ENCODE measurements at regions not wholly inside any gene's neighbourhood (a gene's known extent, or its start where the extent isn't known, plus 50 kb on each side); places are given as distances from the start of the nearest gene placed in this dataset.

- Histone ChIP-seq H3K27me3 (ENCODE audit: control insufficient read depth, insufficient read depth, low read length) (no peaks in the 10 kb centered on the region), H3K27ac (ENCODE audit: insufficient read depth, low read length) (no peak overlapping the region), H4K8ac (ENCODE audit: low read depth in 2 of 2, low read length in 2 of 2) (no peak overlapping the region), H2AK9ac (replicated peaks; ENCODE audit: low read depth, low read length, poor library complexity) (no peak overlapping the region), H3K18ac (ENCODE audit: low read depth, low read length) (no peak overlapping the region), H3K56ac (ENCODE audit: extremely low read depth, insufficient read depth, low read length) (no peak overlapping the region), H3K9ac (ENCODE audit: low read depth, low read length) (no peak overlapping the region), H3K14ac (replicated peaks; ENCODE audit: low read depth, low read length) (no peak overlapping the region), H3K4me2 (ENCODE audit: low read depth, low read length) (no peak overlapping the region), H3K23ac (ENCODE audit: low read depth, low read length) (no peak overlapping the region), H2AFZ (replicated peaks; ENCODE audit: low read length, poor library complexity) (no peak overlapping the region), H2BK5ac (ENCODE audit: low read depth, low read length, poor library complexity, severe bottlenecking) (no peak overlapping the region), H3K36me3 (ENCODE audit: control insufficient read depth, insufficient read depth, low read length) (no peaks in the 10 kb centered on the region), H3K79me1 (ENCODE audit: low read depth in 1 of 2, low read length in 2 of 2) (peaks cover 0 to 5% of the 10 kb centered on the region in 2 experiments; a peak in 1 of 4 replicates), H2BK15ac (ENCODE audit: low read depth, low read length) (no peak overlapping the region), H4K20me1 (ENCODE audit: insufficient read depth, low read length) (no peaks in the 10 kb centered on the region), H2BK120ac (ENCODE audit: low read depth, low read length) (no peak overlapping the region), H3K9me1 (ENCODE audit: insufficient read depth, low read length) (peaks cover 7% of the 10 kb centered on the region), H3K4ac (ENCODE audit: low read depth, low read length) (no peak overlapping the region), H2AK5ac (ENCODE audit: low read depth, low read length) (no peak overlapping the region), H3K4me1 (ENCODE audit: control insufficient read depth, insufficient read depth, low read length) (peaks cover 8% of the 10 kb centered on the region), H4K5ac (ENCODE audit: low read depth, low read length) (no peak overlapping the region), H4K91ac (ENCODE audit: insufficient read depth, low read depth, low read length) (no peak overlapping the region), H3K9me3 (ENCODE audit: control insufficient read depth, insufficient read depth, low read length) (no peaks in the 10 kb centered on the region), H2BK20ac (ENCODE audit: low read depth, low read length) (no peak overlapping the region), H3K4me3 (ENCODE audit: insufficient read depth, low read depth, low read length) (no peak overlapping the region)
- TF ChIP-seq, protein P1, sequence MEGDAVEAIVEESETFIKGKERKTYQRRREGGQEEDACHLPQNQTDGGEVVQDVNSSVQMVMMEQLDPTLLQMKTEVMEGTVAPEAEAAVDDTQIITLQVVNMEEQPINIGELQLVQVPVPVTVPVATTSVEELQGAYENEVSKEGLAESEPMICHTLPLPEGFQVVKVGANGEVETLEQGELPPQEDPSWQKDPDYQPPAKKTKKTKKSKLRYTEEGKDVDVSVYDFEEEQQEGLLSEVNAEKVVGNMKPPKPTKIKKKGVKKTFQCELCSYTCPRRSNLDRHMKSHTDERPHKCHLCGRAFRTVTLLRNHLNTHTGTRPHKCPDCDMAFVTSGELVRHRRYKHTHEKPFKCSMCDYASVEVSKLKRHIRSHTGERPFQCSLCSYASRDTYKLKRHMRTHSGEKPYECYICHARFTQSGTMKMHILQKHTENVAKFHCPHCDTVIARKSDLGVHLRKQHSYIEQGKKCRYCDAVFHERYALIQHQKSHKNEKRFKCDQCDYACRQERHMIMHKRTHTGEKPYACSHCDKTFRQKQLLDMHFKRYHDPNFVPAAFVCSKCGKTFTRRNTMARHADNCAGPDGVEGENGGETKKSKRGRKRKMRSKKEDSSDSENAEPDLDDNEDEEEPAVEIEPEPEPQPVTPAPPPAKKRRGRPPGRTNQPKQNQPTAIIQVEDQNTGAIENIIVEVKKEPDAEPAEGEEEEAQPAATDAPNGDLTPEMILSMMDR (conservative IDR thresholded peaks at IDR 0.05; ENCODE audit: low read depth, low read length) = no peak
- TF ChIP-seq USF2 (IDR thresholded peaks at IDR 0.05; ENCODE audit: low read depth, low read length) (no peak), BHLHE40 (IDR thresholded peaks at IDR 0.05; ENCODE audit: low read depth, low read length) (no peak), MAFK (IDR thresholded peaks at IDR 0.05; ENCODE audit: low read depth, low read length) (no peak), ELK1 (IDR thresholded peaks at IDR 0.05; ENCODE audit: borderline replicate concordance, low read depth, low read length) (no peak), MAZ (IDR thresholded peaks at IDR 0.05; ENCODE audit: borderline replicate concordance, low read depth, low read length) (no peak), FOS (IDR thresholded peaks at IDR 0.05; ENCODE audit: low read depth, low read length) (no peak), MXI1 (IDR thresholded peaks at IDR 0.05; ENCODE audit: borderline replicate concordance, low read depth, low read length) (no peak), RFX5 (IDR thresholded peaks at IDR 0.05; ENCODE audit: low read depth, low read length) (no peak), CHD1 (IDR thresholded peaks at IDR 0.05; ENCODE audit: low read depth, low read length) (no peak), SMC3 (IDR thresholded peaks at IDR 0.05; ENCODE audit: low read depth, low read length) (no peak), RCOR1 (IDR thresholded peaks at IDR 0.05; ENCODE audit: insufficient replicate concordance, low read length) (no peak), RAD21 (IDR thresholded peaks at IDR 0.05; ENCODE audit: low read length) (no peak), NFE2L2 (IDR thresholded peaks at IDR 0.05; ENCODE audit: low read depth, low read length) (no peak), CEBPB (IDR thresholded peaks at IDR 0.05; ENCODE audit: low read depth, low read length) (no peak), POLR2A (IDR thresholded peaks at IDR 0.05; ENCODE audit: low read depth, low read length) (no peak)
- CTCF ChIA-PET = no interaction called here
- intact Hi-C loops (cut with micrococcal nuclease) = no loop called here
- POLR2A ChIA-PET (ENCODE audit: unreplicated experiment) = no interaction called here
- no TSS peak for BruUV-seq (replicated peaks)
- no peak for DNase-seq
- dilution Hi-C loops (cut with HindIII; ENCODE audit: low sequenced_read_pairs, unreplicated experiment) = no loop called here
- in situ Hi-C loops (cut with MboI; ENCODE audit: low sequenced_read_pairs) = no loop called here
- no peak for ATAC-seq (ENCODE audit: low read depth)
Measured at GRCh38 chr6:133710826-133711225, 178.1 kb upstream of the TCF21 start.

Data from IMR-90 (cell line).